NCI-H69 (cell line): ENCODE measurements at regions not wholly inside any gene's neighbourhood (a gene's known extent, or its start where the extent isn't known, plus 50 kb on each side); places are given as distances from the start of the nearest gene placed in this dataset.

ENCODE experiments used
- DNase-seq: peaks from one replicate; lab custom pipeline; 2025; lab: John Stamatoyannopoulos, UW

- no peak for DNase-seq
Measured at GRCh38 chr13:39968646-39969475, 313.4 kb downstream of the COG6 start.

- no peak for DNase-seq
Measured at GRCh38 chr13:39970177-39970846, 314.9 kb downstream of the COG6 start.

- no peak for DNase-seq
Measured at GRCh38 chr13:39971526-39971925, 316.1 kb downstream of the COG6 start.

GRCh38 chr13:39976481-39976880, 321.0 kb downstream of the COG6 start:
- no peak for DNase-seq

- no peak for DNase-seq
Measured at GRCh38 chr13:39981056-39981455, 325.6 kb downstream of the COG6 start.

- DNase-seq = no peak
Measured at GRCh38 chr13:39982745-39983144, 327.3 kb downstream of the COG6 start.

- no peak for DNase-seq
Measured at GRCh38 chr13:39985071-39985470, 329.6 kb downstream of the COG6 start.

- DNase-seq = no peak
Measured at GRCh38 chr13:39988351-39988750, 332.9 kb downstream of the COG6 start.

GRCh38 chr13:39998166-39998565, 342.7 kb downstream of the COG6 start:
- no peak for DNase-seq

- no peak for DNase-seq
Measured at GRCh38 chr13:40002016-40002415, 346.6 kb downstream of the COG6 start.

- DNase-seq = no peak
Measured at GRCh38 chr13:40013554-40013953, 358.1 kb downstream of the COG6 start.

GRCh38 chr13:40016953-40017660, 361.6 kb downstream of the COG6 start:
- DNase-seq = no peak

- no peak for DNase-seq
Measured at GRCh38 chr13:40017662-40018262, 362.3 kb downstream of the COG6 start.

GRCh38 chr13:40023595-40024203, 368.2 kb downstream of the COG6 start:
- no peak for DNase-seq

- no peak for DNase-seq
Measured at GRCh38 chr13:40024204-40024966, 368.9 kb downstream of the COG6 start.

- no peak for DNase-seq
Measured at GRCh38 chr13:40024967-40025714, 369.7 kb downstream of the COG6 start.

GRCh38 chr13:40026174-40026585, 370.7 kb downstream of the COG6 start:
- DNase-seq = no peak

- DNase-seq = no peak
Measured at GRCh38 chr13:40026741-40027140, 371.3 kb downstream of the COG6 start.

- no peak for DNase-seq
Measured at GRCh38 chr13:40028446-40028845, 373.0 kb downstream of the COG6 start.

GRCh38 chr13:40031031-40031430, 375.6 kb downstream of the COG6 start:
- DNase-seq = no peak

GRCh38 chr13:40039061-40039460, 383.6 kb downstream of the COG6 start:
- DNase-seq = no peak
